ENCODE measurements at regions not wholly inside any gene's neighbourhood (a gene's known extent, or its start where the extent isn't known, plus 50 kb on each side); places are given as distances from the start of the nearest gene placed in this dataset.

GRCh38 chrX:131595120-131595519, 51.2 kb downstream of the OR13H1 start:
- Histone ChIP-seq H3K4me2 (ENCODE audit: low read length) (peak overlapping the region; percentile 25), H3K4me3 (ENCODE audit: low read length) (no peak overlapping the region), H3K9me3 (replicated peaks; ENCODE audit: low read length) (no peaks in the 10 kb centered on the region), H3K36me3 (ENCODE audit: insufficient read depth, low read length) (no peaks in the 10 kb centered on the region), H3K9ac (ENCODE audit: low read depth, low read length) (no peak overlapping the region), H3K4me1 (ENCODE audit: control insufficient read depth, insufficient read depth, low read length) (peaks cover 14% of the 10 kb centered on the region), H3K27me3 (ENCODE audit: control insufficient read depth, insufficient read depth, low read length) (peaks cover 21% of the 10 kb centered on the region)

- Histone ChIP-seq H3K9me3 (replicated peaks; ENCODE audit: low read length) (no peaks in the 10 kb centered on the region), H3K36me3 (ENCODE audit: insufficient read depth, low read length) (no peaks in the 10 kb centered on the region), H3K4me1 (ENCODE audit: control insufficient read depth, insufficient read depth, low read length) (no peaks in the 10 kb centered on the region), H3K4me3 (ENCODE audit: low read length) (no peak overlapping the region), H3K4me2 (ENCODE audit: low read length) (no peak overlapping the region), H3K27me3 (ENCODE audit: control insufficient read depth, insufficient read depth, low read length) (peaks cover 25% of the 10 kb centered on the region), H3K9ac (ENCODE audit: low read depth, low read length) (no peak overlapping the region)
These were observed 64.0 kb downstream of the OR13H1 start for GRCh38 chrX:131607792-131608369.

- H3K4me2 ChIP-seq (ENCODE audit: low read length) = no peak overlapping the region
- H3K4me3 ChIP-seq (ENCODE audit: low read length) = no peak overlapping the region
- H3K4me1 ChIP-seq (ENCODE audit: control insufficient read depth, insufficient read depth, low read length) = no peaks in the 10 kb centered on the region
- H3K36me3 ChIP-seq (ENCODE audit: insufficient read depth, low read length) = no peaks in the 10 kb centered on the region
- H3K9me3 ChIP-seq (replicated peaks; ENCODE audit: low read length) = no peaks in the 10 kb centered on the region
- no peak overlapping the region for H3K9ac ChIP-seq (ENCODE audit: low read depth, low read length)
- peaks cover 36% of the 10 kb centered on the region for H3K27me3 ChIP-seq (ENCODE audit: control insufficient read depth, insufficient read depth, low read length)
These were observed 65.6 kb downstream of the OR13H1 start for GRCh38 chrX:131609480-131609879.

- no peaks in the 10 kb centered on the region for H3K9me3 ChIP-seq (replicated peaks; ENCODE audit: low read length)
- no peak overlapping the region for H3K4me2 ChIP-seq (ENCODE audit: low read length)
- H3K9ac ChIP-seq (ENCODE audit: low read depth, low read length) = no peak overlapping the region
- H3K36me3 ChIP-seq (ENCODE audit: insufficient read depth, low read length) = no peaks in the 10 kb centered on the region
- peaks cover 3% of the 10 kb centered on the region for H3K4me1 ChIP-seq (ENCODE audit: control insufficient read depth, insufficient read depth, low read length)
- H3K27me3 ChIP-seq (ENCODE audit: control insufficient read depth, insufficient read depth, low read length) = peaks cover 28% of the 10 kb centered on the region
- no peak overlapping the region for H3K4me3 ChIP-seq (ENCODE audit: low read length)
These were observed 69.4 kb downstream of the OR13H1 start for GRCh38 chrX:131613260-131613659.

GRCh38 chrX:131614241-131614640, 70.4 kb downstream of the OR13H1 start:
- Histone ChIP-seq H3K27me3 (ENCODE audit: control insufficient read depth, insufficient read depth, low read length) (peaks cover 28% of the 10 kb centered on the region), H3K4me1 (ENCODE audit: control insufficient read depth, insufficient read depth, low read length) (peaks cover 3% of the 10 kb centered on the region), H3K36me3 (ENCODE audit: insufficient read depth, low read length) (no peaks in the 10 kb centered on the region), H3K4me2 (ENCODE audit: low read length) (no peak overlapping the region), H3K9me3 (replicated peaks; ENCODE audit: low read length) (no peaks in the 10 kb centered on the region), H3K9ac (ENCODE audit: low read depth, low read length) (no peak overlapping the region), H3K4me3 (ENCODE audit: low read length) (no peak overlapping the region)

GRCh38 chrX:131617182-131617581, 73.3 kb downstream of the OR13H1 start:
- no peaks in the 10 kb centered on the region for H3K36me3 ChIP-seq (ENCODE audit: insufficient read depth, low read length)
- peaks cover 37% of the 10 kb centered on the region for H3K27me3 ChIP-seq (ENCODE audit: control insufficient read depth, insufficient read depth, low read length)
- no peak overlapping the region for H3K9ac ChIP-seq (ENCODE audit: low read depth, low read length)
- peaks cover 8% of the 10 kb centered on the region for H3K4me1 ChIP-seq (ENCODE audit: control insufficient read depth, insufficient read depth, low read length)
- peak overlapping the region; percentile 34 for H3K4me2 ChIP-seq (ENCODE audit: low read length)
- no peaks in the 10 kb centered on the region for H3K9me3 ChIP-seq (replicated peaks; ENCODE audit: low read length)
- no peak overlapping the region for H3K4me3 ChIP-seq (ENCODE audit: low read length)

GRCh38 chrX:131621650-131622049, 77.8 kb downstream of the OR13H1 start:
- Histone ChIP-seq H3K27me3 (ENCODE audit: control insufficient read depth, insufficient read depth, low read length) (peaks cover 37% of the 10 kb centered on the region), H3K9ac (ENCODE audit: low read depth, low read length) (no peak overlapping the region), H3K4me3 (ENCODE audit: low read length) (no peak overlapping the region), H3K4me1 (ENCODE audit: control insufficient read depth, insufficient read depth, low read length) (peaks cover 8% of the 10 kb centered on the region), H3K36me3 (ENCODE audit: insufficient read depth, low read length) (no peaks in the 10 kb centered on the region), H3K4me2 (ENCODE audit: low read length) (no peak overlapping the region), H3K9me3 (replicated peaks; ENCODE audit: low read length) (no peaks in the 10 kb centered on the region)

GRCh38 chrX:131626681-131627296, 82.9 kb downstream of the OR13H1 start:
- Histone ChIP-seq H3K4me1 (ENCODE audit: control insufficient read depth, insufficient read depth, low read length) (peaks cover 3% of the 10 kb centered on the region), H3K9ac (ENCODE audit: low read depth, low read length) (no peak overlapping the region), H3K4me3 (ENCODE audit: low read length) (no peak overlapping the region), H3K9me3 (replicated peaks; ENCODE audit: low read length) (no peaks in the 10 kb centered on the region), H3K36me3 (ENCODE audit: insufficient read depth, low read length) (no peaks in the 10 kb centered on the region), H3K27me3 (ENCODE audit: control insufficient read depth, insufficient read depth, low read length) (peaks cover 41% of the 10 kb centered on the region), H3K4me2 (ENCODE audit: low read length) (no peak overlapping the region)

GRCh38 chrX:131630534-131630933, 86.7 kb downstream of the OR13H1 start:
- Histone ChIP-seq H3K27me3 (ENCODE audit: control insufficient read depth, insufficient read depth, low read length) (peaks cover 26% of the 10 kb centered on the region), H3K4me2 (ENCODE audit: low read length) (no peak overlapping the region), H3K4me1 (ENCODE audit: control insufficient read depth, insufficient read depth, low read length) (no peaks in the 10 kb centered on the region), H3K9ac (ENCODE audit: low read depth, low read length) (no peak overlapping the region), H3K36me3 (ENCODE audit: insufficient read depth, low read length) (no peaks in the 10 kb centered on the region), H3K4me3 (ENCODE audit: low read length) (no peak overlapping the region), H3K9me3 (replicated peaks; ENCODE audit: low read length) (no peaks in the 10 kb centered on the region)

GRCh38 chrX:131633285-131633917, 89.5 kb downstream of the OR13H1 start:
- Histone ChIP-seq H3K4me3 (ENCODE audit: low read length) (no peak overlapping the region), H3K4me2 (ENCODE audit: low read length) (no peak overlapping the region), H3K4me1 (ENCODE audit: control insufficient read depth, insufficient read depth, low read length) (no peaks in the 10 kb centered on the region), H3K9ac (ENCODE audit: low read depth, low read length) (no peak overlapping the region), H3K27me3 (ENCODE audit: control insufficient read depth, insufficient read depth, low read length) (peaks cover 30% of the 10 kb centered on the region), H3K9me3 (replicated peaks; ENCODE audit: low read length) (no peaks in the 10 kb centered on the region), H3K36me3 (ENCODE audit: insufficient read depth, low read length) (no peaks in the 10 kb centered on the region)

GRCh38 chrX:131634900-131635299, 91.0 kb downstream of the OR13H1 start:
- H3K4me3 ChIP-seq (ENCODE audit: low read length) = no peak overlapping the region
- no peak overlapping the region for H3K9ac ChIP-seq (ENCODE audit: low read depth, low read length)
- H3K9me3 ChIP-seq (replicated peaks; ENCODE audit: low read length) = no peaks in the 10 kb centered on the region
- peaks cover 32% of the 10 kb centered on the region for H3K27me3 ChIP-seq (ENCODE audit: control insufficient read depth, insufficient read depth, low read length)
- no peaks in the 10 kb centered on the region for H3K36me3 ChIP-seq (ENCODE audit: insufficient read depth, low read length)
- H3K4me1 ChIP-seq (ENCODE audit: control insufficient read depth, insufficient read depth, low read length) = no peaks in the 10 kb centered on the region
- H3K4me2 ChIP-seq (ENCODE audit: low read length) = no peak overlapping the region

- H3K9ac ChIP-seq (ENCODE audit: low read depth, low read length) = no peak overlapping the region
- no peaks in the 10 kb centered on the region for H3K36me3 ChIP-seq (ENCODE audit: insufficient read depth, low read length)
- H3K27me3 ChIP-seq (ENCODE audit: control insufficient read depth, insufficient read depth, low read length) = peaks cover 22% of the 10 kb centered on the region
- no peaks in the 10 kb centered on the region for H3K4me1 ChIP-seq (ENCODE audit: control insufficient read depth, insufficient read depth, low read length)
- no peaks in the 10 kb centered on the region for H3K9me3 ChIP-seq (replicated peaks; ENCODE audit: low read length)
- H3K4me2 ChIP-seq (ENCODE audit: low read length) = no peak overlapping the region
- H3K4me3 ChIP-seq (ENCODE audit: low read length) = no peak overlapping the region
These were observed 102.2 kb downstream of the OR13H1 start for GRCh38 chrX:131646106-131646505.
